Activated CD4-positive, alpha-beta T cell treated with anti-CD3 and anti-CD28 coated beads for 36 hours (primary cell): ENCODE measurements at regions not wholly inside any gene's neighbourhood (a gene's known extent, or its start where the extent isn't known, plus 50 kb on each side); places are given as distances from the start of the nearest gene placed in this dataset.

Experiments used
- ATAC-seq: fragments of 200-7000 bp; cut with Tn5 transposase; one replicate; pipeline ENCODE4 v1.10.0; 2021; ENCODE audit warnings: mild to moderate bottlenecking, moderate library complexity
- CTCF ChIA-PET: fragments of 350-600 bp; sonication (Branson Sonifier 250); formaldehyde crosslinking; loops from one replicate; lab custom pipeline; 2021; ENCODE audit warnings: antibody characterized with exemption; lab: Charles Lee
- POLR2A ChIA-PET: fragments of 350-600 bp; sonication (Branson Sonifier 250); formaldehyde crosslinking; loops from one replicate; lab custom pipeline; 2021; ENCODE audit warnings: antibody characterized with exemption, inconsistent platforms; lab: Charles Lee
- DNase-seq: peaks from one replicate; pipeline ENCODE4 v3.0.0-alpha.2; 2020
- H3K27ac Mint-ChIP-seq: one replicate; pipeline ENCODE4 v1.8.0; 2021; ENCODE audit warnings: mixed read lengths
- H3K27me3 Mint-ChIP-seq: one replicate; pipeline ENCODE4 v1.8.0; 2021; ENCODE audit warnings: mixed read lengths
- H3K36me3 Mint-ChIP-seq: one replicate; pipeline ENCODE4 v1.8.0; 2021; ENCODE audit warnings: low read depth, mixed read lengths
- H3K4me1 Mint-ChIP-seq: one replicate; pipeline ENCODE4 v1.8.0; 2021; ENCODE audit warnings: mixed read lengths
- H3K4me3 Mint-ChIP-seq: one replicate; pipeline ENCODE4 v1.8.0; 2021; ENCODE audit warnings: mild to moderate bottlenecking, moderate library complexity, mixed read lengths
- H3K9me3 Mint-ChIP-seq: one replicate; pipeline ENCODE4 v1.8.0; 2021; ENCODE audit warnings: low read depth, mixed read lengths
- intact Hi-C, 2 experiments: fragments of 100-400 bp; cut with DNase I in 1 of 2; cut with micrococcal nuclease in 1 of 2; formaldehyde crosslinking; loops; one replicate each; pipeline versions ENCODE4 v1.14.2 to v1.15.1; 2022 to 2024; cut with DNase I, micrococcal nuclease

DNA sequence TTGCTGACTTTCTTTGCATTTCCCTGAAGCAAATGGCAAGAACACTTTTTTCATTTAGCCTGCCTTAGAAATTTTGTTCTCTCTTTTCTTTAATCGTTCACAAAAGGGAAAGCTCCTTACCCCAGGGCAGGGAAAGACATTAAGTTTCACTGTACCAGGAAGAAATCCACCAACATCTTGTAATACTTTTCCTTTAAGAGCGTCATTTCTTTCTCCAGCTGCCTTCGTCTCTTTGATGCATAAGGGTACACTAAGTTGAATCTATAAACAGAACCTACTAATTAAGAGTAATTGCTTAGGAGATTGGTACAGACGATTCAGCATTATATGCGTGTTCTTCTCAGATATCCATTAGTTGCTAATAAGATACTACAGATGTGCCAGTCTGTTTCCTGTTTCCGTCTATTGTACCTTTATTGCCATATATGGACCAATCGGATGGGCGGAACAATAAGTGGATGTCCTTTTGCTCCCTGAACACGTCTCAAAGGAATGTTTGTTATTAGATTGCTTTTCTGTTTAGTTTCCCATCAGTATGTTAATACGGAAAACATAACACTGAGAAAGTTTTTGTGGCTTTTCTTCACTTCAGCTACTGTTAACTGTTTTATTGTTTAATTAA, 276.7 kb upstream of the RARB start:
- ChIA-PET POLR2A (interaction anchor here (0.6 kb wide), 1 partner anchor 726 kb away, joined by 3 read pairs; no protein-coding TSS in a partner anchor), CTCF (no interaction called here)
- ATAC-seq (no peak), DNase-seq (no peak)
- intact Hi-C loops, result no loop called here
- Mint-ChIP-seq H3K27me3 (no peaks in the 10 kb centered on the region), H3K27ac (no peak overlapping the region), H3K9me3 (peaks cover 2% of the 10 kb centered on the region), H3K4me1 (no peaks in the 10 kb centered on the region), H3K4me3 (no peak overlapping the region), H3K36me3 (no peaks in the 10 kb centered on the region)

DNA sequence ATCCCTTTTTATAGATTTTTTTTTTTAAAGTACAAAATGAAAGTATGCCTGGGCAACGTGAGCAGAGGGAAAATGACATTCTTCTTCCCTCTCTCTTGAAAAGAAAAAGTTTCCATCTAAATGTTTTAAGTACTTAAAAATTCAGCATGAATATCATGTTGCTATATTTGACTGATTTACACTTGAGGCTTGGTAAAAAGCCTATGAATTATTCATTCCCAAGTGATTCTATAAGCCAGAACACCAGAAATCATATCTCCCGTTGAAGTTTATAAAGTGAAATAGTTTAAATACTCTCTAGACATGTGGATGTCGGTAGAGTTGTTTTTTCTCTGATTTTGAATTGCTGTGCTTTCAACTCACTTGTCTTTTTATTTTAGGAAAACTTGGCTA, 276.2 kb upstream of the RARB start:
- CTCF ChIA-PET, result no interaction called here
- H3K4me1 Mint-ChIP-seq, result no peaks in the 10 kb centered on the region
- intact Hi-C loops, result no loop called here

DNA sequence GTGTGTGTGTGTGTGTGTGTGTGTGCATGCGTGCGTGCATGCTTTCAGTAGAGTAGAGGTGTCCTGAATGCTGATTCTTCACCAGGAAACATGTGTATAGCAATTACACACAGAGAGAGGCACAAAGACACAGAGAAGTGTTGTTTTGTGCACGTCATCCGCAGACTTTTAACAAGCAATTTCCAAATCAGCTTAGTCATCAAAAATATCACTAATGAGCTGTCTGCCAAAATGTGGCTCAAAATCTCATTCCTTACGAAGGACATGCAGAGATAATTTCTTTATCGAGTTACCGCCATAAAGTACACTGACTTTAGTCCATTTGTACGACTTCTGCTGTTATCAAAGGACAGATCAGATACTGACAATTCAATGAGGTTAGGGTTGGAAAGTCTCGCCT, 274.9 kb upstream of the RARB start:
- Mint-ChIP-seq H3K9me3 (peaks cover 2% of the 10 kb centered on the region), H3K36me3 (no peaks in the 10 kb centered on the region), H3K4me3 (no peak overlapping the region), H3K4me1 (no peaks in the 10 kb centered on the region), H3K27ac (no peak overlapping the region), H3K27me3 (no peaks in the 10 kb centered on the region)
- no peak for ATAC-seq
- POLR2A ChIA-PET, result no interaction called here
- CTCF ChIA-PET, result no interaction called here
- no peak for DNase-seq
- intact Hi-C loops, result no loop called here

More for the DNA sequence above, 276.2 kb upstream of the RARB start:
- no peaks in the 10 kb centered on the region for H3K27me3 Mint-ChIP-seq
- no peak for ATAC-seq
- DNase-seq, result no peak
- H3K36me3 Mint-ChIP-seq, result no peaks in the 10 kb centered on the region
- peaks cover 2% of the 10 kb centered on the region for H3K9me3 Mint-ChIP-seq
- no peak overlapping the region for H3K27ac Mint-ChIP-seq
- H3K4me3 Mint-ChIP-seq, result no peak overlapping the region
- POLR2A ChIA-PET, result interaction anchor here (0.6 kb wide), 1 partner anchor 726 kb away, joined by 3 read pairs; no protein-coding TSS in a partner anchor

DNA sequence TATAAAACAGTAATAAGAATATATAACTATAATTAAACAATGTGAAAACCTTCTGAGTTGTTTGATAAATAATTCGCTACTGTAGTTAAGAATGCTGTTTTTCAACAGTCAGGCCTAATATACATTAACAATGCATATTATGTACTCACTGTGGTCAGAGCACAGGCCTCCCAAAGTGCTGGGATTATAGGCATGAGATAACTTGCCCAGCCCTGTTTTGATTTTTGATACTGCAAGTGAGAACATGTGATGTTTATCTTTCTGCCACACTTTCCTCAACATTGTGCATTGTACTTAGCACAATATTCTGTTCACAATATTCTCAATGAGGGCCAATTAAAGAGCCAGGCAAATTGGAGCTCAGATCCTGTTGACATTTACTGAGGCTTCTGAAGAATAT, 274.5 kb upstream of the RARB start:
- DNase-seq (no peak), ATAC-seq (no peak)
- Mint-ChIP-seq H3K4me1 (no peaks in the 10 kb centered on the region), H3K4me3 (no peak overlapping the region), H3K27ac (no peak overlapping the region), H3K9me3 (peaks cover 2% of the 10 kb centered on the region), H3K36me3 (no peaks in the 10 kb centered on the region), H3K27me3 (no peaks in the 10 kb centered on the region)
- CTCF ChIA-PET, result no interaction called here
- intact Hi-C loops, result no loop called here
- POLR2A ChIA-PET, result no interaction called here

DNA sequence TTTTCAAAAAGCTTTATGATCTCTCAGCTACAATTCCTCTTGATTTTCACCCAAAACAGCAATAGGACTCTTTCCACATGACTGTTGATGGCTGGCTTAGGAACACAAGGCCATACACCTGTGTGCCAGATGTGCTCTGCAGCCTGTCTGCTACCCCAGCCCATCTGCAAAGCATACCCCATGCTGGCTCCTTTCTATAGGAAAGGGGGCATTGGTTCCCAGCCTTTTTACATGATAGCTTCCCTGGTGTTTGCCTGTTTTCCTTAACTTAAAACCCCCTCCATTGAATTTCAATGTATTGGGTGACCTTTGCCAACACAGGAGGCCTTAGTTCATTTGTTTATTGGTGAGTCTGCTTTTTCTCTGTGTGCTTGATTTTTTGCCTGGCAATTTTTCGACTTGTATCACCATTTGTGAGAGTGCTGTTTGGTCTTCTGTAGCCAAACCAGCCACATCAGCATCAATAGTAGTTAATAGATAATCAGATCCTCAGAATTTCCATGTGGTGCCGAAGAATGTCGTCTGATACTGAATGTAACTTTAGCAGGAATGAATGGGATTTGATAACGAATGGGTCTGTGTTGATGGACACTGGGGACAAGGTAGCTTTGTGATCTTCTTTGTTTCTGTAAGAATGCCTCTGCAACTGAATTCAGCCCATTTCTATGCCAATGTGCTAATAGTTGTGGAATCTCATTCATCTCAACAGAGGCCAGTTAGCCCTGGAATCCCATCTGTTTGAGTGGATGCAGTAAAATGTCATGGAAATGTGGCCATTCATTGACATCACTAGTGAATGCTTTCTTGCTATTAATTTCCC, 272.2 kb upstream of the RARB start:
- POLR2A ChIA-PET, result no interaction called here
- CTCF ChIA-PET, result no interaction called here

DNA sequence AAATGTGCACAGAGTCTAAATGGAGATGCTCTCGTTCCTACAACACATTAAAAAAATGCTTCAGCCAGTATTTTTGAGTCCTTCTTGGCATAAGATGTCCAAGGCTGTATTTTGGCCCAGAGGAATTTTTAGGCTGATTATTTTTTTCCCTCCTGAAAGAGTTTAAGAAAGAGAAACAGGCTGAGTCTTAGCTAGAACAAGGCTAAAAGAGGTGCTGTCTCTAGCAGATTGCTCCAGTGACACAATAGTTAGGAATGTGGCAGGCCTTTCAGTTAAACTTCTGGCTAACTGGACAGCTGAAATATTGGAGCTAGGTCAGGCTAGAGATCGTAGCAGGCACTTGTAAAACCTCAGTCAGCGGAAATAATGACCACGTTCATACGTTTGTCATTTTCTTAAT, 271.4 kb upstream of the RARB start:
- Mint-ChIP-seq H3K27me3 (peaks cover 2% of the 10 kb centered on the region), H3K27ac (no peak overlapping the region), H3K9me3 (peaks cover 2% of the 10 kb centered on the region), H3K4me1 (no peaks in the 10 kb centered on the region), H3K36me3 (no peaks in the 10 kb centered on the region), H3K4me3 (no peak overlapping the region)
- intact Hi-C loops, result no loop called here
- POLR2A ChIA-PET, result no interaction called here
- DNase-seq (no peak), ATAC-seq (no peak)
- CTCF ChIA-PET, result no interaction called here

More for the DNA sequence above, 272.2 kb upstream of the RARB start:
- no peaks in the 10 kb centered on the region for H3K36me3 Mint-ChIP-seq
- no peaks in the 10 kb centered on the region for H3K4me1 Mint-ChIP-seq
- no peak overlapping the region for H3K4me3 Mint-ChIP-seq
- no peaks in the 10 kb centered on the region for H3K9me3 Mint-ChIP-seq
- DNase-seq, result no peak
- no peak for ATAC-seq
- intact Hi-C loops, result no loop called here
- H3K27me3 Mint-ChIP-seq, result no peaks in the 10 kb centered on the region
- H3K27ac Mint-ChIP-seq, result no peak overlapping the region

DNA sequence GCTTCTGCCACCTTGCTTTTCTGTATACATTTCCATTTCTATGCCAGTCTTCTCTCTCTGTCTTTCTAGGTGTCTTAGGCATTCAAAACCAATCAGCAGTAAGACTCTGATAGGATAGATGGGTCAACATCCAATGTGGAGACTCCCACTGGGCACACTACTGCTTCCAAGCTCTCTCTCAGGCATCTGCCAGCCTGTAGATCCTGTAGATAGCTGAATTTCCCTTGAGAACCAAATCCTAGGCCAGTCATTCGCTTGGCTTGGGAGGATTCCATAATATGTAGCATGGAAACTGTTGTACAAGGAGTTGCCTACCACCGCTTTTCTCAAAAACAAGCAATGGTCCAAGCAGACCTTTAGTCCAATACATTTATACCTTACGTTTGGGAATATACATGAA, 262.8 kb upstream of the RARB start:
- ChIA-PET CTCF (no interaction called here), POLR2A (no interaction called here)
- Mint-ChIP-seq H3K27me3 (peaks cover 2% of the 10 kb centered on the region), H3K9me3 (peaks cover 13% of the 10 kb centered on the region), H3K36me3 (no peaks in the 10 kb centered on the region), H3K4me1 (no peaks in the 10 kb centered on the region), H3K27ac (no peak overlapping the region), H3K4me3 (no peak overlapping the region)
- ATAC-seq (no peak), DNase-seq (no peak)
- intact Hi-C loops, result no loop called here

DNA sequence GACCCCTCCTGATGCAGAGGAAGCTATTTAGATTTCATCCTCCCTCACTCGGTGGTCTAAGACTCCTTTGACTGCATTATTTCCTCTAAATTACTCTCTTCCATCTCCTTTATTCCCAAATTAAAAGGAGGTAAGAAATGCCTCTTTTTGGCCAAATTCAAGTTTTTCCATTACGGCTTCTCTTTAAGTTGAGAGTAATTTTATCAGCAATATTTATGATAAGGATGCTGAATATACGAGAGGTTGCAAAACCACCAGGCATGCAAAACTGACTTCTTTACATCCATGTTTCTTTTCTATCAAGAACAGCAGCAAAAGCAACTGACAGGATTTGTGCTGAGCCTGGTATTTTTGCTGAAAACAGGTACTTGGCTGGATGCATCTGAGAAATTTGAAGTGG, 262.0 kb upstream of the RARB start:
- no peak for ATAC-seq
- intact Hi-C loops, result no loop called here

DNA sequence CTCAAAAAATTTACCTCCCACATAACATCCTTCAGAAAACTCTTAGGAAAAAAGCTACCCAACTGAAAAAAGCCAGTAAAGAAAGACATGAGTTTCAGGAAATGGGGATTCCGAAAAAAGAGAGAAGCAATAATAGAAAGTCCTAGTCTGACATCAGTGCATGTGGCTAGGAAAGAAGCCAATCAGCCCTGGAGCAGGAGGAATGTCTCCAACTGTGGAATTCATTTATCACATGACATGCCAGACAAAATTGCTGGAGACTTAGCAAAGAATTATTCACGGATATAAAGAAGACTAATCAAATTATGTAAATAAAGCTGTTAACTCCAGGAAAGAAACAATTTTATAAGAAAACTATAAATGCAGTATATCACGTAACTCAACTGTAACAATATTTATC, 258.9 kb upstream of the RARB start:
- Mint-ChIP-seq H3K4me1 (no peaks in the 10 kb centered on the region), H3K36me3 (no peaks in the 10 kb centered on the region), H3K9me3 (peaks cover 9% of the 10 kb centered on the region), H3K27ac (no peak overlapping the region), H3K27me3 (no peaks in the 10 kb centered on the region), H3K4me3 (no peak overlapping the region)
- DNase-seq (no peak), ATAC-seq (no peak)
- ChIA-PET CTCF (no interaction called here), POLR2A (no interaction called here)
- intact Hi-C loops, result no loop called here

More for the DNA sequence above, 262.0 kb upstream of the RARB start:
- no peak for DNase-seq
- no peaks in the 10 kb centered on the region for H3K4me1 Mint-ChIP-seq
- no peak overlapping the region for H3K4me3 Mint-ChIP-seq
- ChIA-PET POLR2A (no interaction called here), CTCF (no interaction called here)
- H3K36me3 Mint-ChIP-seq, result no peaks in the 10 kb centered on the region
- peaks cover 13% of the 10 kb centered on the region for H3K9me3 Mint-ChIP-seq
- H3K27ac Mint-ChIP-seq, result no peak overlapping the region
- H3K27me3 Mint-ChIP-seq, result peaks cover 2% of the 10 kb centered on the region

DNA sequence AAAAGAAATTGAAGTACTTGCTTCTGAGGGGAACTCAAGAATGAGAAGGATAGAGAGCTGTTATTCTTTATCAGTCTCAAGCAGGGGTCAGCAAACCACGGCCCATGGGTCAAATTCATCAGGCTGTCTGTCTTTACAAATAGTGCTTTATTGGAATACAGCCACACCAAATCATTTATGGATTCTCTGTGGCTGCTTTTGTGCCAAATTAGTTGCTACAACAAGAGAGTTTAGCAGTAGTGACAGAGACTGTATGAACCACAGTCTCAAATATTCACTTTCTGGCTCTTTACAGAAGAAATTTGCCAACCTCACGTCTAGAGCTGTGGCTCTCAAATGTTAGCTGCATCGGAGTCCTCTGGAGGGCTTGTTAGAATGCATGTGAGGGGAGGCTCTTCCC, 258.0 kb upstream of the RARB start:
- CTCF ChIA-PET, result no interaction called here
- no peak overlapping the region for H3K4me3 Mint-ChIP-seq
- intact Hi-C loops, result no loop called here
- no peak overlapping the region for H3K27ac Mint-ChIP-seq
- peaks cover 9% of the 10 kb centered on the region for H3K9me3 Mint-ChIP-seq
- H3K36me3 Mint-ChIP-seq, result no peaks in the 10 kb centered on the region
- no peaks in the 10 kb centered on the region for H3K4me1 Mint-ChIP-seq
- DNase-seq, result no peak
- no peaks in the 10 kb centered on the region for H3K27me3 Mint-ChIP-seq
- no peak for ATAC-seq
- POLR2A ChIA-PET, result no interaction called here

DNA sequence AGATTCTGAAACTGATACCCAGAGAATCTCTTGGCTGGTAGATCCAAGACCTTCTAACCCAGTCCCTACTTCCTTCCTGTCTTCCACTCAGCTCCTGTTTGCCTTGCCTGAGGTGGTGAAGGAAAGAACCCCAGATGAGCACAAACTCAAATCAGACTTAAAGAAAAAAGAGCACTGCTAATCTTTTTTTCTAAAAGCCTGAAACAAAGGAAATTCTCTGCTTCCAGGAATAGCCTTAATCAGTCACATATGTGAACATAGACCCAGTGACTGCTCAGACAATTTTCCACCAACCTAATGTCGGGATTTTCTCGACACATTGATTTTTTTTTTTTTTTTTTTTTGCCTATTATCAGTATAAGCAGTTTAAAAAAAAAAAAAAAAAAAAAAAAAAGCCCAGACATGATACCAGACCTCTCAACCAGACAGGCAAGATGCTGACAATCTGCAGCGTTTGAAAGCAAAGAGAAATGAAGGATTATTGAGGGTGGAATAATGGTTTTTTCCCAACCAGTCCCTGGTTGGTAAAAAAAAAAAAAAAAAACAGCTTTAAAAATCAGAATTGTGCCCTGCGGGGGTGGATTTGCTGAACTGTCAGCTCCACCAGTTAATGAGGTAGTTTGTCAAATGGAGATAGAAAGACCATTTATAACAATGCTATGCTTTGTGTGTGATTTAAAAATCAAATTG, 256.8 kb upstream of the RARB start:
- Mint-ChIP-seq H3K4me1 (no peaks in the 10 kb centered on the region), H3K27ac (no peak overlapping the region), H3K36me3 (no peaks in the 10 kb centered on the region), H3K27me3 (no peaks in the 10 kb centered on the region), H3K4me3 (no peak overlapping the region), H3K9me3 (peaks cover 7% of the 10 kb centered on the region)
- ATAC-seq (no peak), DNase-seq (no peak)
- CTCF ChIA-PET, result no interaction called here
- intact Hi-C loops, result no loop called here
- POLR2A ChIA-PET, result no interaction called here

DNA sequence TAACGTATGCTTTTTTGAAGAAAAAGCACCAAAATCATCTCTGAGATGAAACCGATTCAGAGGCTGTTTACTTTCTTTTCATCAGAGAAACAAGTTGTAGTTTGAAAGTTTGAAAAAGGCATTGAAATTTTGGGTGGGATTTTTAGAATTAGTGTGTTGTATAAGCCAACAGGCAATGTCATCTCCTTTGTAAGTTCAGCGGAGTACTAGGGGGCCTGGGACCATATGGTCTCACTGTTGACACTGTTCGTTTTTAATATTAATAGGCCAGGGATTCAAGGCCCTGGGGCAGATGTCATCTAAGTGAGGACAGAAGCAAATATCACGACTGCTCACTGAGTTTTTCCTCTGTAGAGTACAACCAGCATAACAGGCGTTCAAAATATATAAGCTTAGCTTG, 256.2 kb upstream of the RARB start:
- intact Hi-C loops, result no loop called here
- Mint-ChIP-seq H3K27me3 (no peaks in the 10 kb centered on the region), H3K4me1 (no peaks in the 10 kb centered on the region), H3K36me3 (no peaks in the 10 kb centered on the region), H3K4me3 (no peak overlapping the region), H3K9me3 (peaks cover 7% of the 10 kb centered on the region), H3K27ac (no peak overlapping the region)
- ATAC-seq (no peak), DNase-seq (no peak)
- ChIA-PET POLR2A (no interaction called here), CTCF (no interaction called here)
